Left ventricle myocardium inferior (tissue), 1 donor: ENCODE measurements at regions not wholly inside any gene's neighbourhood (a gene's known extent, or its start where the extent isn't known, plus 50 kb on each side); places are given as distances from the start of the nearest gene placed in this dataset.

Source experiments
- DNase-seq: peaks from one replicate; pipeline ENCODE4 v3.0.0-alpha.2; 2020
- H3K27ac ChIP-seq: fragments of 200-600 bp; replicated peaks from 2 replicates; pipeline ENCODE4 v1.8.0; 2021
- H3K27me3 ChIP-seq: fragments of 200-600 bp; 2 replicates; pipeline ENCODE4 v1.8.0; 2021; ENCODE audit warnings: low read depth
- H3K36me3 ChIP-seq: fragments of 200-600 bp; 2 replicates; pipeline ENCODE4 v1.8.0; 2021
- H3K4me1 ChIP-seq: fragments of 200-600 bp; 2 replicates; pipeline ENCODE4 v1.8.0; 2021
- H3K4me3 ChIP-seq: fragments of 200-600 bp; 2 replicates; pipeline ENCODE4 v1.8.0; 2021; ENCODE audit warnings: mild to moderate bottlenecking, moderate library complexity
- H3K9me3 ChIP-seq: fragments of 200-600 bp; replicated peaks from 2 replicates; pipeline ENCODE4 v1.8.0; 2021
- intact Hi-C: fragments of 100-400 bp; cut with micrococcal nuclease; formaldehyde crosslinking; loops from one replicate; pipeline ENCODE4 v1.11.0; 2022
- TF ChIP-seq, protein P1 (sequence below): fragments of 200-600 bp; IDR thresholded peaks from 2 replicates; pipeline ENCODE4 v1.8.0; 2021; ENCODE audit warnings: antibody characterized with exemption, mild to moderate bottlenecking, borderline replicate concordance
- donor health status: DM: no; HTN: yes; CAD: no; lungs with severe emphysema.

DNA sequence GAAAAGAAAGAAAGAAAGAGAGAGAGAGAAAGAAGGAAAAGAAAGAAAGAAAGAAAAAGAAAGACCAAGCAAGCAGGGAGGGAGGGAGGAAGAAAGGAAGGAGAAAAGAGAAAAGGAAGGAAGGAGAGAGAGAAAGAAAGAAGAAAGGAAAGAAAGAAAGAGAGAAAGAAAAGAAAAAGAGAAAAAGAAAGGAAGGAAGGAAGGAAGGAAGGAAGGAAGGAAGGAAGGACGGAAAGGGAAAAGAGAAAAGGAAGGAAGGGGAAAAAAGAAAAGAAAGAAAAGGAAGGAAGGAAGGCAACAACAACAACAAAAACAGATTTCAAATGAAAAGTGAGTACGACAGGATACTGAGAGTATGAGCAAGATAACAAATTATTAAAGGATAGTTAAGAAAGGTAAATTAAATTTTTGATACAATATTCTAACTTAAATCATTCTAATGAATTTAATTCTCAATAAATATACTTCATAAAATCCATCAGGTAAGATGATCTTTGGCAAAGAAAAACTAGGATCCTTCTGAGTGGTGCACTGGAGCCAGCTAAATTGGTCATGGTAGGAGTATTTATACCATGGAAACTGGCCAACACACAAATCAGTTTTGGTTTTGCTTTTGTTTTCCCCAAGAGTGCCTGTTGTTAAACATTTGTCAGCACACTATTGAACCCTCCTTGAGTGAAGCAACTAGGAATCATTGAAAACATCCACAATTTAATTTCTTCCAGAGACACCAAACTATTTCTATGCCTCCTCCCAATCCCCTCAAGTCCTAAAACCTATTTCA, 56.1 kb upstream of the DYRK2 start:
- H3K4me1 ChIP-seq, result peaks cover 13% of the 10 kb centered on the region
- no peak overlapping the region for H3K4me3 ChIP-seq
- TF ChIP-seq, protein P1, sequence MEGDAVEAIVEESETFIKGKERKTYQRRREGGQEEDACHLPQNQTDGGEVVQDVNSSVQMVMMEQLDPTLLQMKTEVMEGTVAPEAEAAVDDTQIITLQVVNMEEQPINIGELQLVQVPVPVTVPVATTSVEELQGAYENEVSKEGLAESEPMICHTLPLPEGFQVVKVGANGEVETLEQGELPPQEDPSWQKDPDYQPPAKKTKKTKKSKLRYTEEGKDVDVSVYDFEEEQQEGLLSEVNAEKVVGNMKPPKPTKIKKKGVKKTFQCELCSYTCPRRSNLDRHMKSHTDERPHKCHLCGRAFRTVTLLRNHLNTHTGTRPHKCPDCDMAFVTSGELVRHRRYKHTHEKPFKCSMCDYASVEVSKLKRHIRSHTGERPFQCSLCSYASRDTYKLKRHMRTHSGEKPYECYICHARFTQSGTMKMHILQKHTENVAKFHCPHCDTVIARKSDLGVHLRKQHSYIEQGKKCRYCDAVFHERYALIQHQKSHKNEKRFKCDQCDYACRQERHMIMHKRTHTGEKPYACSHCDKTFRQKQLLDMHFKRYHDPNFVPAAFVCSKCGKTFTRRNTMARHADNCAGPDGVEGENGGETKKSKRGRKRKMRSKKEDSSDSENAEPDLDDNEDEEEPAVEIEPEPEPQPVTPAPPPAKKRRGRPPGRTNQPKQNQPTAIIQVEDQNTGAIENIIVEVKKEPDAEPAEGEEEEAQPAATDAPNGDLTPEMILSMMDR, result no peak
- H3K36me3 ChIP-seq, result no peaks in the 10 kb centered on the region
- no peaks in the 10 kb centered on the region for H3K9me3 ChIP-seq
- intact Hi-C loops, result no loop called here
- H3K27me3 ChIP-seq, result no peaks in the 10 kb centered on the region
- H3K27ac ChIP-seq, result peak overlapping the region; percentile 29
- no peak for DNase-seq

DNA sequence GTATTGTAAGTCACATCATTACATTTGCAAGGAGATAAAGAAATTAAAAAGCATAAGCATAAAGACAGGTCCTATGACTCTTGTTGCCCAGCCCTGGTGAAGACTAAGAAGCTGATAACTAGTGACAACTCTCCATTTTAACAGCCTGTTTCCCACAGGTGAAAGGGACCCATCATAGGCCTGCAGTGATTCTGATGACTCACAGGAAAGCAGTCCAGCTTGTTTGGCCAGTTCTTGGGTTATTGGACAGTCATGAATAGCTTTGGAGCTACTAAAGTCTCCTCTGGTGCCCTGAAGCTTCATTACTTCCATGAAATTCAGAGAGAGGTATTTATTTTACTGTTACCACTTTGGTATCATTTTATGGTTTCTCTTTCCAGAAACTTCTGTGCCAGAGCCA, 55.5 kb upstream of the DYRK2 start:
- Histone ChIP-seq H3K4me3 (no peak overlapping the region), H3K36me3 (no peaks in the 10 kb centered on the region), H3K27ac (peak overlapping the region; percentile 29), H3K4me1 (peaks cover 13% of the 10 kb centered on the region), H3K9me3 (no peaks in the 10 kb centered on the region), H3K27me3 (no peaks in the 10 kb centered on the region)
- DNase-seq, result no peak
- TF ChIP-seq, protein P1, result no peak
- intact Hi-C loops, result no loop called here

DNA sequence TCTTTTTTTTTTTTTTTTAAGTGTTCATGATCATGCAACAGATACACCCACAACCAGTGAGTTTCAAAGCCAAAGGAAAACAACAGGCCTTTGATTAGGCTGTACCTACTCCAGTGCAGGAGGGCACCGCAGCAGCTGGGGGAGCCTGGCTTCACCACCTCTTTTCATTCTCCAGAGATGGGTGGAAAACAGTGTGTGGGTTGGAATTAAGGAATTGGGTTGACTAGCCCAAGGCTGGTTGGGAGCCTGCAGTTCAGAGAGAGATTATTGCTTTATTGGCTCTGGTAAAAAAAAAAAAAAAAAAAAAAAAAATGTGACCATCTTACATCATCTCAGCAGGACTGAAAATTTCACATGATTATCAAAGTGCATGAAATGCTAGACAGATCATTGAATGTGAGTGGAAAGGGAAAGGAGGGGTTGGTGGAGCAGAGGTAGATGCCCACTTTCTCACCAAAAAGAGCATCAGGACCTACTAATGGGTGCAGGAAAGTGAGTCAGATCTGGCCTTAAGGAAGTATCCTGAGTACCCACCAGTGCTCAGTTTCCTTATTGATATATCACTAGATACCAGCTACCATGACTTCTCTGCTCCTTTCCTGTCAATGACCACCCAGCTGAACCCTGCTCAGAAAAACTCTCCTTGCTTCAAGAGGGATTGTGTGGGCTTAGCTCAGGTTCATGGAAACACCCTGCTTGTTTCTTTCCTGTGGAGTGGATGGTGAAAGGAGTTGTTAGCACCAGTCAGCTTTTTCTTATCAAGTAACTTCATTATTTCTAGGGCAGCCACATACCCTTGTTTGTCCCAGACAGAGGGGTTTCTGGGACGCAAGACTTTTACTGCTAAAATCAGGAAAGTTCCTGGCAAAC, 54.8 kb upstream of the DYRK2 start:
- Histone ChIP-seq H3K4me3 (no peak overlapping the region), H3K4me1 (peaks cover 13% of the 10 kb centered on the region), H3K27ac (peak overlapping the region; percentile 29), H3K27me3 (no peaks in the 10 kb centered on the region), H3K9me3 (no peaks in the 10 kb centered on the region), H3K36me3 (no peaks in the 10 kb centered on the region)
- no peak for DNase-seq
- TF ChIP-seq, protein P1, result no peak
- intact Hi-C loops, result no loop called here

DNA sequence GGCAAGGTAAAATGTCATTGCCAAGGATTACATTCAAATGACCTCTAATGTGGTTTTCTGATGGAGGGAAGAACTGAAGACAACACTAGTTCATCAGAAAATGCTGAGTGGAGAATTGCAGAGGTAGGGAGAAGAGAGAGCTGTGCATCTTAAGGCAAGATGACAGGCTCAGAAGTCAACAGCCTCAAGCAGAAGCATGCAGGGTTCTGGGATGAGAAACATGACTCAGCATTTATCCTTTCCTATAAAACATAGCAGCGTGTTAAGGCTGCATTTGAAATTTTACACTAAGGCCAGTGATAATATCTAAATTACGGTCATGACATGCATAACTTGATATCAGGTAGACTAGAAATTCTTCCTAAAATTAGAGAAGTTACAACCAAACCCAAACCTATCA, 53.7 kb upstream of the DYRK2 start:
- Histone ChIP-seq H3K9me3 (no peaks in the 10 kb centered on the region), H3K4me3 (no peak overlapping the region), H3K27ac (no peak overlapping the region), H3K27me3 (no peaks in the 10 kb centered on the region), H3K36me3 (no peaks in the 10 kb centered on the region), H3K4me1 (peaks cover 13% of the 10 kb centered on the region)
- intact Hi-C loops, result no loop called here
- no peak for DNase-seq
- TF ChIP-seq, protein P1, result no peak

DNA sequence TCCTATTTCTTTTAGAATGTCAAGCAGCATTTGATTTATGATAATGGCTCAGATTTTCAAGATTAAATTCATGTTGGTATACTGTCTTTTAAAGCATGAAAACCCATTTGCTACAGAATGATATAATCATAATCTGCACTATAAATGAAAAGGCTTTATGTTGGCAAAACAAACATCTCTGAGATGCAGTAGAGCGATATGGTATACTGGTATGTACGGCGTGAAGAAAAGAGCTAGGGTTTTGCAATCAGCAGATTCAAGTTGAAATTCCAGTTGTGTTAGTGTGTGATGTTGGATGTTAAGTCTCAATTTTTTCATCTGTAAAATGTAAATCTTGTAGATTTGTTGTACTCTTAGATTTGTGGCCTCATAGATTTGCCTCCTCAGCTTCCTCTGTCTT, 53.2 kb upstream of the DYRK2 start:
- no peaks in the 10 kb centered on the region for H3K36me3 ChIP-seq
- H3K27ac ChIP-seq, result no peak overlapping the region
- TF ChIP-seq, protein P1, result no peak
- H3K4me3 ChIP-seq, result no peak overlapping the region
- peaks cover 13% of the 10 kb centered on the region for H3K4me1 ChIP-seq
- DNase-seq, result no peak
- intact Hi-C loops, result no loop called here
- H3K27me3 ChIP-seq, result no peaks in the 10 kb centered on the region
- H3K9me3 ChIP-seq, result no peaks in the 10 kb centered on the region
